ENCODE measurements at regions not wholly inside any gene's neighbourhood (a gene's known extent, or its start where the extent isn't known, plus 50 kb on each side); places are given as distances from the start of the nearest gene placed in this dataset.
"Not testable (repeated sequence)": the region's sequence is repeated elsewhere in the genome, so short reads cannot be mapped to it uniquely, and the experiment has no call there.

DNA sequence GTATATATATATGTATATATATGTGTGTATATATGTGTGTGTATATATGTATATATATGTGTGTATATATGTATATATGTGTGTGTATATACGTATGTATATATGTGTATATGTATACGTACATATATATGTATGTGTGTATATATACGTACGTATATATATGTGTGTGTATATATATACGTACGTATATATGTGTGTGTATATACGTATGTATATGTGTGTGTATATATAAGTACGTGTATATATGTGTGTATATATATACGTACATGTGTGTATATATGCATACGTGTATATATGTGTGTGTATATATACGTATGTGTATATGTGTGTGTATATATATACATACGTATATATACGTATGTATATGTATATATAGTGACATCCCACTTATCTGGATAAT lies 154.4 kb downstream of the CDRT15L2 start:
- no peaks in the 10 kb centered on the region for H3K36me3 ChIP-seq (replicated peaks; ENCODE audit: insufficient read depth, low read depth)
- H3K27ac ChIP-seq = no peak overlapping the region
- no peaks in the 10 kb centered on the region for H3K9me3 ChIP-seq (ENCODE audit: low read depth)
- H3K9me2 ChIP-seq (replicated peaks; ENCODE audit: insufficient read depth) = no peaks in the 10 kb centered on the region
- H3K4me2 ChIP-seq = no peak overlapping the region
- TF ChIP-seq CTCF (IDR thresholded peaks at IDR 0.05; ENCODE audit: poor library complexity) = no peak
- no peak for TF ChIP-seq EZH2phosphoT487 (IDR thresholded peaks at IDR 0.05; ENCODE audit: low read depth, severe bottlenecking, unreplicated experiment)
- no peak for TF ChIP-seq EZH2 (IDR thresholded peaks at IDR 0.05; ENCODE audit: borderline replicate concordance)
- H3K4me3 ChIP-seq = no peak overlapping the region
- 97% methylated on average over 13 of the region's 13 CpGs for WGBS (ENCODE audit: low lambda C conversion rate, missing lambda C conversion rate)
- no peak for DNase-seq (ENCODE audit: low spot score)
- no peaks in the 10 kb centered on the region for H3K79me2 ChIP-seq
- no peak overlapping the region for H2AFZ ChIP-seq
- no peaks in the 10 kb centered on the region for H3K4me1 ChIP-seq (ENCODE audit: insufficient read depth)
- H4K20me1 ChIP-seq (ENCODE audit: insufficient read depth, poor library complexity, severe bottlenecking) = no peaks in the 10 kb centered on the region
- H3K27me3 ChIP-seq = no peaks in the 10 kb centered on the region

DNA sequence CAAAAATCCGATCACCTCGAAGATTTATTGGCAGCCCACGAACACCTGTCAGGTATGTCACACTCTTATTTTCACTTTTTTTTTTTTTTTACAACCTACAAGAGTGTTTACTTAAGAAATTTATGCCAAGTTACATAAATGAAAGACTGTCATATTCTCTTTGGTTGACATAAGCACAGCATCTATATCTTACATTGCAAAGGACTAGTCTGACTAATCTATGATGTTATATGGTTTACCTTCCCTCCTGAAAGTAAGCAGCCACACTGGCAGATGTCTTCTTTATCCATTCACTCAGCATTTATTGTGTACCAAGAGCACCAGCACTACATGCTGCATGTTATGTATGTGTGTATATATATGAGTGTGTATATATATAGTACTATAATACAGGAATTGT lies 156.3 kb downstream of the CDRT15L2 start:
- Histone ChIP-seq H3K9me2 (replicated peaks; ENCODE audit: insufficient read depth) (no peaks in the 10 kb centered on the region), H3K79me2 (no peaks in the 10 kb centered on the region), H2AFZ (no peak overlapping the region), H3K9me3 (ENCODE audit: low read depth) (no peaks in the 10 kb centered on the region), H3K27ac (no peak overlapping the region), H3K4me1 (ENCODE audit: insufficient read depth) (no peaks in the 10 kb centered on the region), H3K36me3 (replicated peaks; ENCODE audit: insufficient read depth, low read depth) (no peaks in the 10 kb centered on the region), H3K4me3 (no peak overlapping the region), H4K20me1 (ENCODE audit: insufficient read depth, poor library complexity, severe bottlenecking) (no peaks in the 10 kb centered on the region), H3K27me3 (peaks cover 3% of the 10 kb centered on the region), H3K4me2 (no peak overlapping the region)
- 81% methylated on average over 3 of the region's 3 CpGs for WGBS (ENCODE audit: low lambda C conversion rate, missing lambda C conversion rate)
- DNase-seq (ENCODE audit: low spot score) = no peak
- TF ChIP-seq EZH2phosphoT487 (IDR thresholded peaks at IDR 0.05; ENCODE audit: low read depth, severe bottlenecking, unreplicated experiment) (no peak), CTCF (IDR thresholded peaks at IDR 0.05; ENCODE audit: poor library complexity) (no peak), EZH2 (IDR thresholded peaks at IDR 0.05; ENCODE audit: borderline replicate concordance) (no peak)

- 83% methylated on average over 7 of the region's 7 CpGs for WGBS (ENCODE audit: low lambda C conversion rate, missing lambda C conversion rate)
- DNase-seq (ENCODE audit: low spot score); H3K4me2 ChIP-seq: not testable (repeated sequence)
Observed at GRCh38 chr17:20737636-20738035, 158.1 kb downstream of the CDRT15L2 start.

DNA sequence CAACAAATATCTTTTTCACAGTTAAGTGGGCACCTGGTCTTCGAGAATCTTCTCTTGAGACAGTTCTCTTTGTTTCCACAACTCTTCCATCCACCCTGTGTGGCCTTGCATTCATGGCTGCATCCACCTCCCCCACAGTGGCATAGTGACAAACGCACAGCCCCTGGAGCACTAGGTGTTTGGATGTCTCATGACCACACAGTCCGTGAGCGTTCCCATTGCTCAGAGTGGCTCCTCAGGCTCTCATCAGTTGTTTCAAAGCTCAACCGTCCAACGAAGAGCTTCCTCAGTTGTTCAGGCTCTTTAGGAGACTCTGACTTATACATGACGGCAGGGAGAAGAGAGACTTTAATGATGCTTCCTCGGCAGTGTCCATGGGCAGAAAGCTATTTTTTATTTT lies 191.6 kb downstream of the CDRT15L2 start:
- H3K27me3 ChIP-seq = no peaks in the 10 kb centered on the region
- H3K9me2 ChIP-seq (replicated peaks; ENCODE audit: insufficient read depth) = no peaks in the 10 kb centered on the region
- H3K79me2 ChIP-seq = no peaks in the 10 kb centered on the region
- no peak overlapping the region for H3K4me3 ChIP-seq
- no peak for DNase-seq (ENCODE audit: low spot score)
- H3K36me3 ChIP-seq (replicated peaks; ENCODE audit: insufficient read depth, low read depth) = no peaks in the 10 kb centered on the region
- no peaks in the 10 kb centered on the region for H3K9me3 ChIP-seq (ENCODE audit: low read depth)
- no peak overlapping the region for H2AFZ ChIP-seq
- WGBS (ENCODE audit: low lambda C conversion rate, missing lambda C conversion rate) = 95% methylated on average over 8 of the region's 8 CpGs
- H3K4me2 ChIP-seq = no peak overlapping the region
- TF ChIP-seq EZH2phosphoT487 (IDR thresholded peaks at IDR 0.05; ENCODE audit: low read depth, severe bottlenecking, unreplicated experiment) (no peak), CTCF (IDR thresholded peaks at IDR 0.05; ENCODE audit: poor library complexity) (no peak), EZH2 (IDR thresholded peaks at IDR 0.05; ENCODE audit: borderline replicate concordance) (no peak)
- H4K20me1 ChIP-seq (ENCODE audit: insufficient read depth, poor library complexity, severe bottlenecking) = no peaks in the 10 kb centered on the region
- peaks cover 8% of the 10 kb centered on the region for H3K4me1 ChIP-seq (ENCODE audit: insufficient read depth)
- no peak overlapping the region for H3K27ac ChIP-seq

More at GRCh38 chr17:20737636-20738035, 158.1 kb downstream of the CDRT15L2 start:
- not testable (repeated sequence) for H3K27me3 ChIP-seq; H3K4me3 ChIP-seq; H3K27ac ChIP-seq; H3K36me3 ChIP-seq (replicated peaks; ENCODE audit: insufficient read depth, low read depth); H3K4me1 ChIP-seq (ENCODE audit: insufficient read depth); H4K20me1 ChIP-seq (ENCODE audit: insufficient read depth, poor library complexity, severe bottlenecking); H2AFZ ChIP-seq; H3K9me2 ChIP-seq (replicated peaks; ENCODE audit: insufficient read depth); H3K9me3 ChIP-seq (ENCODE audit: low read depth); H3K79me2 ChIP-seq

Data from hepatocyte (in vitro differentiated cells).